HS-5 (cell line): ENCODE measurements at regions not wholly inside any gene's neighbourhood (a gene's known extent, or its start where the extent isn't known, plus 50 kb on each side); places are given as distances from the start of the nearest gene placed in this dataset.
"Not testable (repeated sequence)": the region's sequence is repeated elsewhere in the genome, so short reads cannot be mapped to it uniquely, and the experiment has no call there.

Experiments used
- DNase-seq: peaks from one replicate; pipeline ENCODE4 v3.0.0-alpha.2; 2012; ENCODE audit warnings: low read depth

GRCh38 chr17:16870253-16871245 is 101.4 kb downstream of the TNFRSF13B start:
- DNase-seq, result no peak

GRCh38 chr17:16869531-16870252 is 102.2 kb downstream of the TNFRSF13B start:
- not testable (repeated sequence) for DNase-seq

- not testable (repeated sequence) for DNase-seq
These were observed 103.3 kb downstream of the TNFRSF13B start for GRCh38 chr17:16868616-16869015.

GRCh38 chr17:16867545-16867944 is 104.4 kb downstream of the TNFRSF13B start:
- DNase-seq, result not testable (repeated sequence)

- DNase-seq, result not testable (repeated sequence)
These were observed 105.1 kb downstream of the TNFRSF13B start for GRCh38 chr17:16866841-16867240.

- no peak for DNase-seq
These were observed 105.5 kb downstream of the TNFRSF13B start for GRCh38 chr17:16866436-16866835.

GRCh38 chr17:16865704-16866103 is 106.2 kb downstream of the TNFRSF13B start:
- DNase-seq, result not testable (repeated sequence)

GRCh38 chr17:16865077-16865613 is 106.8 kb downstream of the TNFRSF13B start:
- not testable (repeated sequence) for DNase-seq

- peak; percentile 50 for DNase-seq
These were observed 107.3 kb downstream of the TNFRSF13B start for GRCh38 chr17:16864462-16865076.

GRCh38 chr17:16861152-16861551 is 110.8 kb downstream of the TNFRSF13B start:
- not testable (repeated sequence) for DNase-seq

- DNase-seq, result not testable (repeated sequence)
These were observed 111.5 kb downstream of the TNFRSF13B start for GRCh38 chr17:16860467-16860866.

- DNase-seq, result not testable (repeated sequence)
These were observed 112.4 kb downstream of the TNFRSF13B start for GRCh38 chr17:16859515-16859914.

GRCh38 chr17:16857746-16858145 is 114.2 kb downstream of the TNFRSF13B start:
- not testable (repeated sequence) for DNase-seq

- not testable (repeated sequence) for DNase-seq
These were observed 115.1 kb downstream of the TNFRSF13B start for GRCh38 chr17:16856846-16857245.

- not testable (repeated sequence) for DNase-seq
These were observed 115.7 kb downstream of the TNFRSF13B start for GRCh38 chr17:16856171-16856570.

GRCh38 chr17:16854636-16855035 is 117.3 kb downstream of the TNFRSF13B start:
- DNase-seq, result not testable (repeated sequence)

- no peak for DNase-seq
These were observed 118.1 kb downstream of the TNFRSF13B start for GRCh38 chr17:16853661-16854320.

GRCh38 chr17:16849861-16850260 is 122.1 kb downstream of the TNFRSF13B start:
- DNase-seq, result not testable (repeated sequence)

- DNase-seq, result not testable (repeated sequence)
These were observed 122.9 kb downstream of the TNFRSF13B start for GRCh38 chr17:16848997-16849396.

GRCh38 chr17:16845098-16845497 is 126.8 kb downstream of the TNFRSF13B start:
- not testable (repeated sequence) for DNase-seq

GRCh38 chr17:16844669-16845068 is 127.2 kb downstream of the TNFRSF13B start:
- DNase-seq, result not testable (repeated sequence)
